Glutamatergic neuron (in vitro differentiated cells): ENCODE measurements at regions not wholly inside any gene's neighbourhood (a gene's known extent, or its start where the extent isn't known, plus 50 kb on each side); places are given as distances from the start of the nearest gene placed in this dataset.

Source experiments
- DNase-seq: peaks from one replicate; pipeline ENCODE4 v3.0.0; 2022
- H3K27ac Mint-ChIP-seq: one replicate; pipeline ENCODE4 v1.8.0; 2020; ENCODE audit warnings: mild to moderate bottlenecking, mixed read lengths, inconsistent platforms; ENCODE audit not compliant: unreplicated experiment
- H3K27me3 Mint-ChIP-seq: one replicate; pipeline ENCODE4 v1.8.0; 2020; ENCODE audit warnings: mild to moderate bottlenecking, moderate library complexity, mixed read lengths, inconsistent platforms; ENCODE audit not compliant: unreplicated experiment
- H3K36me3 Mint-ChIP-seq: one replicate; pipeline ENCODE4 v1.8.0; 2020; ENCODE audit warnings: mild to moderate bottlenecking, mixed read lengths, inconsistent platforms; ENCODE audit not compliant: unreplicated experiment
- H3K4me1 Mint-ChIP-seq: one replicate; pipeline ENCODE4 v1.8.0; 2020; ENCODE audit warnings: mild to moderate bottlenecking, low read depth, mixed read lengths, inconsistent platforms; ENCODE audit not compliant: unreplicated experiment
- H3K4me3 Mint-ChIP-seq: one replicate; pipeline ENCODE4 v1.8.0; 2020; ENCODE audit warnings: mild to moderate bottlenecking, mixed read lengths, inconsistent platforms; ENCODE audit not compliant: unreplicated experiment
- H3K9me3 Mint-ChIP-seq: one replicate; pipeline ENCODE4 v1.8.0; 2020; ENCODE audit warnings: mild to moderate bottlenecking, moderate library complexity, mixed read lengths, inconsistent platforms; ENCODE audit not compliant: unreplicated experiment
- CTCF ChIP-seq: fragments of 200-600 bp; sonication (generic); IDR thresholded peaks from one replicate; pipeline ENCODE4 v1.5.0; 2021; ENCODE audit not compliant: partially characterized antibody, unreplicated experiment

GRCh38 chr2:191754103-191754502 lies 76.2 kb downstream of the NABP1 start:
- Mint-ChIP-seq H3K36me3 (no peaks in the 10 kb centered on the region), H3K4me1 (peaks cover 7% of the 10 kb centered on the region), H3K9me3 (no peaks in the 10 kb centered on the region), H3K27ac (no peak overlapping the region), H3K27me3 (no peaks in the 10 kb centered on the region), H3K4me3 (no peak overlapping the region)
- DNase-seq: no peak
- no peak for TF ChIP-seq CTCF

GRCh38 chr2:191756761-191757160 lies 78.8 kb downstream of the NABP1 start:
- Mint-ChIP-seq H3K27ac (no peak overlapping the region), H3K9me3 (no peaks in the 10 kb centered on the region), H3K27me3 (no peaks in the 10 kb centered on the region), H3K4me3 (no peak overlapping the region), H3K36me3 (no peaks in the 10 kb centered on the region), H3K4me1 (peaks cover 7% of the 10 kb centered on the region)
- no peak for DNase-seq
- no peak for TF ChIP-seq CTCF

GRCh38 chr2:191757208-191757607 lies 79.3 kb downstream of the NABP1 start:
- no peak for TF ChIP-seq CTCF
- H3K4me1 Mint-ChIP-seq: peaks cover 7% of the 10 kb centered on the region
- H3K9me3 Mint-ChIP-seq: no peaks in the 10 kb centered on the region
- H3K36me3 Mint-ChIP-seq: no peaks in the 10 kb centered on the region
- H3K27me3 Mint-ChIP-seq: no peaks in the 10 kb centered on the region
- no peak overlapping the region for H3K27ac Mint-ChIP-seq
- no peak for DNase-seq
- no peak overlapping the region for H3K4me3 Mint-ChIP-seq

GRCh38 chr2:191758518-191759507 lies 80.9 kb downstream of the NABP1 start:
- Mint-ChIP-seq H3K4me3 (no peak overlapping the region), H3K4me1 (peaks cover 7% of the 10 kb centered on the region), H3K36me3 (no peaks in the 10 kb centered on the region), H3K27ac (no peak overlapping the region), H3K27me3 (no peaks in the 10 kb centered on the region), H3K9me3 (no peaks in the 10 kb centered on the region)
- TF ChIP-seq CTCF: peak; percentile 65
- peak; percentile 53 for DNase-seq

GRCh38 chr2:191759680-191760079 lies 81.7 kb downstream of the NABP1 start:
- Mint-ChIP-seq H3K4me1 (peaks cover 7% of the 10 kb centered on the region), H3K27me3 (no peaks in the 10 kb centered on the region), H3K36me3 (no peaks in the 10 kb centered on the region), H3K4me3 (no peak overlapping the region), H3K9me3 (no peaks in the 10 kb centered on the region), H3K27ac (no peak overlapping the region)
- no peak for TF ChIP-seq CTCF
- DNase-seq: no peak
